GM12878 (cell line): ENCODE measurements at regions not wholly inside any gene's neighbourhood (a gene's known extent, or its start where the extent isn't known, plus 50 kb on each side); places are given as distances from the start of the nearest gene placed in this dataset.

Source experiments
- DPF2 ChIP-seq: fragments of 450-650 bp; IDR thresholded peaks from 2 replicates; pipeline ENCODE4 v1.6.1; 2017; ENCODE audit warnings: mild to moderate bottlenecking
- EZH2 ChIP-seq: IDR thresholded peaks from 2 replicates; pipeline ENCODE4 v1.6.1; 2012; ENCODE audit warnings: low read depth, mild to moderate bottlenecking, control low read depth, inconsistent platforms, low read length, borderline replicate concordance; ENCODE audit not compliant: control insufficient read depth
- POLR2AphosphoS2 ChIP-seq: IDR thresholded peaks from 2 replicates; pipeline ENCODE4 v1.6.1; 2011; ENCODE audit warnings: low read depth, mild to moderate bottlenecking, low read length, improper control_type of control experiment, moderate library complexity
- ZNF207 ChIP-seq: fragments of 450-650 bp; IDR thresholded peaks from 2 replicates; pipeline ENCODE4 v1.6.1; 2014; ENCODE audit warnings: antibody characterized with exemption, mild to moderate bottlenecking, borderline replicate concordance
- TF ChIP-seq, protein P1 (sequence below), 3 experiments: IDR thresholded peaks in 2 of 3; conservative IDR thresholded peaks in 1 of 3; 2 replicates each; pipeline ENCODE4 v1.5.1; 2011; ENCODE audit warnings: low read depth in 3 of 3, low read length in 3 of 3, mild to moderate bottlenecking in 3 of 3, control low read depth in 2 of 3, moderate library complexity in 2 of 3, inconsistent platforms in 1 of 3, mixed read lengths in 1 of 3; ENCODE audit not compliant: control insufficient read depth in 2 of 3, insufficient read depth in 1 of 3; ENCODE audit errors: extremely low read depth in 1 of 3

DNA sequence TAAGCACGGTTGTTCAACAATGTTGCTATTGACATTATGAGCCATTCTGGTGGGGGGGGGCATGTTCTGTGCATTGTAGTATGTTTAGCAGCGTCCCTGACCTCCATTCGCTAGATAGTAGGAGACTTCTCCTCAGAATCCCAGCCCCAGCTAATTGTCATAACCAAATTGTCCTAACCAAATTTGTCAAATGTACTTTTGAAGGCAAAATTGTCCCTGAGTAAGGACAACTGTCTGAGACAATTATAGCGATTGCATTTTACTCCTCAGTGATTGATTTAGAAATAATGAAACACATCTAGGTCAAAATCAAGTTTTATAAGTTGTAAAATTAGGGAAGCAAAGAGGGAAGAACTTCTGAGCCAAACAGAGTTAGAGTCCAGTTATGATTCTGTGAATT is 541.8 kb upstream of the CHORDC1 start:
- TF ChIP-seq DPF2 (no peak), EZH2 (no peak), ZNF207 (no peak), POLR2AphosphoS2 (no peak)
- TF ChIP-seq, protein P1, sequence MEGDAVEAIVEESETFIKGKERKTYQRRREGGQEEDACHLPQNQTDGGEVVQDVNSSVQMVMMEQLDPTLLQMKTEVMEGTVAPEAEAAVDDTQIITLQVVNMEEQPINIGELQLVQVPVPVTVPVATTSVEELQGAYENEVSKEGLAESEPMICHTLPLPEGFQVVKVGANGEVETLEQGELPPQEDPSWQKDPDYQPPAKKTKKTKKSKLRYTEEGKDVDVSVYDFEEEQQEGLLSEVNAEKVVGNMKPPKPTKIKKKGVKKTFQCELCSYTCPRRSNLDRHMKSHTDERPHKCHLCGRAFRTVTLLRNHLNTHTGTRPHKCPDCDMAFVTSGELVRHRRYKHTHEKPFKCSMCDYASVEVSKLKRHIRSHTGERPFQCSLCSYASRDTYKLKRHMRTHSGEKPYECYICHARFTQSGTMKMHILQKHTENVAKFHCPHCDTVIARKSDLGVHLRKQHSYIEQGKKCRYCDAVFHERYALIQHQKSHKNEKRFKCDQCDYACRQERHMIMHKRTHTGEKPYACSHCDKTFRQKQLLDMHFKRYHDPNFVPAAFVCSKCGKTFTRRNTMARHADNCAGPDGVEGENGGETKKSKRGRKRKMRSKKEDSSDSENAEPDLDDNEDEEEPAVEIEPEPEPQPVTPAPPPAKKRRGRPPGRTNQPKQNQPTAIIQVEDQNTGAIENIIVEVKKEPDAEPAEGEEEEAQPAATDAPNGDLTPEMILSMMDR (IDR thresholded peaks at IDR 0.05 in 2 of 3, conservative IDR thresholded peaks at IDR 0.05 in 1 of 3; ENCODE audit: control insufficient read depth in 2 of 3, extremely low read depth in 1 of 3, insufficient read depth in 1 of 3, low read depth in 3 of 3, low read length in 3 of 3) = no peak
